ENCODE measurements at regions not wholly inside any gene's neighbourhood (a gene's known extent, or its start where the extent isn't known, plus 50 kb on each side); places are given as distances from the start of the nearest gene placed in this dataset.
"Not testable (repeated sequence)": the region's sequence is repeated elsewhere in the genome, so short reads cannot be mapped to it uniquely, and the experiment has no call there.

- H3K4me1 ChIP-seq (ENCODE audit: control insufficient read depth, insufficient read depth, low read length, unreplicated experiment): no peaks in the 10 kb centered on the region
- H3K4me3 ChIP-seq (ENCODE audit: low read depth, low read length): no peak overlapping the region
- no peak overlapping the region for H3K27ac ChIP-seq (ENCODE audit: low read depth, low read length)
- no peaks in the 10 kb centered on the region for H3K36me3 ChIP-seq (ENCODE audit: insufficient read depth, low read length)
- no peaks in the 10 kb centered on the region for H3K27me3 ChIP-seq (ENCODE audit: insufficient read depth, low read length)
- no peaks in the 10 kb centered on the region for H3K79me2 ChIP-seq (ENCODE audit: control insufficient read depth, insufficient read depth, low read length, unreplicated experiment)
- H2AFZ ChIP-seq (ENCODE audit: low read length, unreplicated experiment): no peak overlapping the region
These were observed 680.5 kb upstream of the NOVA1 start for GRCh38 chr14:27278341-27278740.

GRCh38 chr14:27305441-27305945 is 707.7 kb upstream of the NOVA1 start:
- Histone ChIP-seq H3K79me2 (ENCODE audit: control insufficient read depth, insufficient read depth, low read length, unreplicated experiment) (no peaks in the 10 kb centered on the region), H2AFZ (ENCODE audit: low read length, unreplicated experiment) (no peak overlapping the region), H3K27me3 (ENCODE audit: insufficient read depth, low read length) (no peaks in the 10 kb centered on the region), H3K4me3 (ENCODE audit: low read depth, low read length) (no peak overlapping the region), H3K27ac (ENCODE audit: low read depth, low read length) (no peak overlapping the region), H3K36me3 (ENCODE audit: insufficient read depth, low read length) (no peaks in the 10 kb centered on the region), H3K4me1 (ENCODE audit: control insufficient read depth, insufficient read depth, low read length, unreplicated experiment) (no peaks in the 10 kb centered on the region)

GRCh38 chr14:27312730-27313129 is 714.9 kb upstream of the NOVA1 start:
- H2AFZ ChIP-seq (ENCODE audit: low read length, unreplicated experiment); H3K36me3 ChIP-seq (ENCODE audit: insufficient read depth, low read length); H3K27ac ChIP-seq (ENCODE audit: low read depth, low read length); H3K4me1 ChIP-seq (ENCODE audit: control insufficient read depth, insufficient read depth, low read length, unreplicated experiment); H3K79me2 ChIP-seq (ENCODE audit: control insufficient read depth, insufficient read depth, low read length, unreplicated experiment); H3K4me3 ChIP-seq (ENCODE audit: low read depth, low read length); H3K27me3 ChIP-seq (ENCODE audit: insufficient read depth, low read length): not testable (repeated sequence)

GRCh38 chr14:27314231-27314630 is 716.4 kb upstream of the NOVA1 start:
- H3K79me2 ChIP-seq (ENCODE audit: control insufficient read depth, insufficient read depth, low read length, unreplicated experiment): no peaks in the 10 kb centered on the region
- no peaks in the 10 kb centered on the region for H3K36me3 ChIP-seq (ENCODE audit: insufficient read depth, low read length)
- no peak overlapping the region for H3K27ac ChIP-seq (ENCODE audit: low read depth, low read length)
- H3K4me1 ChIP-seq (ENCODE audit: control insufficient read depth, insufficient read depth, low read length, unreplicated experiment): no peaks in the 10 kb centered on the region
- H3K27me3 ChIP-seq (ENCODE audit: insufficient read depth, low read length): no peaks in the 10 kb centered on the region
- no peak overlapping the region for H2AFZ ChIP-seq (ENCODE audit: low read length, unreplicated experiment)
- no peak overlapping the region for H3K4me3 ChIP-seq (ENCODE audit: low read depth, low read length)

GRCh38 chr14:27315477-27315876 is 717.6 kb upstream of the NOVA1 start:
- H2AFZ ChIP-seq (ENCODE audit: low read length, unreplicated experiment): no peak overlapping the region
- H3K27ac ChIP-seq (ENCODE audit: low read depth, low read length): no peak overlapping the region
- no peaks in the 10 kb centered on the region for H3K79me2 ChIP-seq (ENCODE audit: control insufficient read depth, insufficient read depth, low read length, unreplicated experiment)
- no peaks in the 10 kb centered on the region for H3K4me1 ChIP-seq (ENCODE audit: control insufficient read depth, insufficient read depth, low read length, unreplicated experiment)
- no peak overlapping the region for H3K4me3 ChIP-seq (ENCODE audit: low read depth, low read length)
- no peaks in the 10 kb centered on the region for H3K36me3 ChIP-seq (ENCODE audit: insufficient read depth, low read length)
- H3K27me3 ChIP-seq (ENCODE audit: insufficient read depth, low read length): no peaks in the 10 kb centered on the region

- Histone ChIP-seq H3K4me3 (ENCODE audit: low read depth, low read length) (no peak overlapping the region), H3K79me2 (ENCODE audit: control insufficient read depth, insufficient read depth, low read length, unreplicated experiment) (no peaks in the 10 kb centered on the region), H3K4me1 (ENCODE audit: control insufficient read depth, insufficient read depth, low read length, unreplicated experiment) (no peaks in the 10 kb centered on the region), H3K27ac (ENCODE audit: low read depth, low read length) (no peak overlapping the region), H3K27me3 (ENCODE audit: insufficient read depth, low read length) (no peaks in the 10 kb centered on the region), H2AFZ (ENCODE audit: low read length, unreplicated experiment) (no peak overlapping the region), H3K36me3 (ENCODE audit: insufficient read depth, low read length) (no peaks in the 10 kb centered on the region)
These were observed 718.1 kb upstream of the NOVA1 start for GRCh38 chr14:27315947-27316346.

- H3K27ac ChIP-seq (ENCODE audit: low read depth, low read length): no peak overlapping the region
- no peaks in the 10 kb centered on the region for H3K79me2 ChIP-seq (ENCODE audit: control insufficient read depth, insufficient read depth, low read length, unreplicated experiment)
- H3K4me1 ChIP-seq (ENCODE audit: control insufficient read depth, insufficient read depth, low read length, unreplicated experiment): no peaks in the 10 kb centered on the region
- H3K36me3 ChIP-seq (ENCODE audit: insufficient read depth, low read length): no peaks in the 10 kb centered on the region
- H2AFZ ChIP-seq (ENCODE audit: low read length, unreplicated experiment): no peak overlapping the region
- no peak overlapping the region for H3K4me3 ChIP-seq (ENCODE audit: low read depth, low read length)
- no peaks in the 10 kb centered on the region for H3K27me3 ChIP-seq (ENCODE audit: insufficient read depth, low read length)
These were observed 721.1 kb upstream of the NOVA1 start for GRCh38 chr14:27318774-27319420.

- H3K4me1 ChIP-seq (ENCODE audit: control insufficient read depth, insufficient read depth, low read length, unreplicated experiment): no peaks in the 10 kb centered on the region
- H3K27me3 ChIP-seq (ENCODE audit: insufficient read depth, low read length): no peaks in the 10 kb centered on the region
- H3K4me3 ChIP-seq (ENCODE audit: low read depth, low read length): no peak overlapping the region
- H3K79me2 ChIP-seq (ENCODE audit: control insufficient read depth, insufficient read depth, low read length, unreplicated experiment): no peaks in the 10 kb centered on the region
- no peaks in the 10 kb centered on the region for H3K36me3 ChIP-seq (ENCODE audit: insufficient read depth, low read length)
- H2AFZ ChIP-seq (ENCODE audit: low read length, unreplicated experiment): no peak overlapping the region
- H3K27ac ChIP-seq (ENCODE audit: low read depth, low read length): no peak overlapping the region
These were observed 722.4 kb upstream of the NOVA1 start for GRCh38 chr14:27320261-27320660.

GRCh38 chr14:27327095-27327494 is 729.3 kb upstream of the NOVA1 start:
- no peak overlapping the region for H3K4me3 ChIP-seq (ENCODE audit: low read depth, low read length)
- H3K27me3 ChIP-seq (ENCODE audit: insufficient read depth, low read length): no peaks in the 10 kb centered on the region
- no peaks in the 10 kb centered on the region for H3K4me1 ChIP-seq (ENCODE audit: control insufficient read depth, insufficient read depth, low read length, unreplicated experiment)
- H3K36me3 ChIP-seq (ENCODE audit: insufficient read depth, low read length): no peaks in the 10 kb centered on the region
- no peak overlapping the region for H3K27ac ChIP-seq (ENCODE audit: low read depth, low read length)
- H2AFZ ChIP-seq (ENCODE audit: low read length, unreplicated experiment): no peak overlapping the region
- H3K79me2 ChIP-seq (ENCODE audit: control insufficient read depth, insufficient read depth, low read length, unreplicated experiment): no peaks in the 10 kb centered on the region

- Histone ChIP-seq H2AFZ (ENCODE audit: low read length, unreplicated experiment) (no peak overlapping the region), H3K36me3 (ENCODE audit: insufficient read depth, low read length) (no peaks in the 10 kb centered on the region; the same call in 1 of the 2 replicates), H3K27me3 (ENCODE audit: insufficient read depth, low read length) (no peaks in the 10 kb centered on the region), H3K4me1 (ENCODE audit: control insufficient read depth, insufficient read depth, low read length, unreplicated experiment) (no peaks in the 10 kb centered on the region), H3K4me3 (ENCODE audit: low read depth, low read length) (no peak overlapping the region), H3K79me2 (ENCODE audit: control insufficient read depth, insufficient read depth, low read length, unreplicated experiment) (no peaks in the 10 kb centered on the region), H3K27ac (ENCODE audit: low read depth, low read length) (no peak overlapping the region)
These were observed 740.2 kb upstream of the NOVA1 start for GRCh38 chr14:27338012-27338411.

GRCh38 chr14:27363036-27363435 is 765.2 kb upstream of the NOVA1 start:
- H3K4me3 ChIP-seq (ENCODE audit: low read depth, low read length); H3K36me3 ChIP-seq (ENCODE audit: insufficient read depth, low read length); H2AFZ ChIP-seq (ENCODE audit: low read length, unreplicated experiment); H3K4me1 ChIP-seq (ENCODE audit: control insufficient read depth, insufficient read depth, low read length, unreplicated experiment); H3K79me2 ChIP-seq (ENCODE audit: control insufficient read depth, insufficient read depth, low read length, unreplicated experiment); H3K27ac ChIP-seq (ENCODE audit: low read depth, low read length); H3K27me3 ChIP-seq (ENCODE audit: insufficient read depth, low read length): not testable (repeated sequence)

Measured in ACC112 (cell line).